HepG2 (cell line): ENCODE measurements at regions not wholly inside any gene's neighbourhood (a gene's known extent, or its start where the extent isn't known, plus 50 kb on each side); places are given as distances from the start of the nearest gene placed in this dataset.

Experiments used
- ATAC-seq: fragments of 200-7000 bp; cut with Tn5 transposase; 3 replicates; pipeline ENCODE4 v1.9.1; 2020; ENCODE audit warnings: mild to moderate bottlenecking, moderate library complexity
- BruUV-seq: library from RNA; stranded (reverse); fragments of 400-500 nt; replicated peaks from 2 replicates; lab custom pipeline; 2021; lab: Mats Ljungman, UMichigan
- CTCF ChIA-PET: fragments of 300-600 bp; formaldehyde crosslinking; extraction: SDS; loops from one replicate; lab custom pipeline; 2021; ENCODE audit warnings: low total read pairs, inconsistent platforms, low intra/inter-chr PET ratio; lab: Yijun Ruan, JAX
- POLR2A ChIA-PET: fragments of 350-600 bp; sonication (Branson Sonifier 250); formaldehyde crosslinking; loops from one replicate; lab custom pipeline; 2020; ENCODE audit warnings: antibody characterized with exemption, inconsistent platforms; lab: Yijun Ruan, JAX
- DNase-seq: peaks from one replicate; pipeline ENCODE4 v3.0.0-alpha.2; 2015; ENCODE audit warnings: low spot score
- FAIRE-seq: peaks from 3 replicates; lab custom pipeline; 2011; peaks lifted over from hg19 to GRCh38; lab: Jason Lieb, UNC
- H2AFZ ChIP-seq: one replicate; pipeline ENCODE4 v1.6.1; 2011; ENCODE audit warnings: low read length, inconsistent platforms
- H3K27ac ChIP-seq: fragments of 300-600 bp; 3 replicates; pipeline ENCODE4 v1.8.0; 2011; ENCODE audit warnings: mixed run types, mild to moderate bottlenecking, mixed read lengths, low read length, inconsistent platforms; ENCODE audit not compliant: insufficient read depth; ENCODE audit errors: extremely low read length
- H3K27me3 ChIP-seq, 2 experiments: fragments of 200-600 bp in 1 of 2; 2 replicates in 1 of 2; 3 replicates in 1 of 2; pipeline versions ENCODE4 v1.6.0 to v1.8.0; 2011; ENCODE audit warnings: low read length in 2 of 2, mild to moderate bottlenecking in 2 of 2, moderate library complexity in 2 of 2, inconsistent platforms in 1 of 2; ENCODE audit not compliant: insufficient read depth in 2 of 2, control insufficient read depth in 1 of 2
- H3K36me3 ChIP-seq, 2 experiments: fragments of 200-600 bp in 1 of 2; replicated peaks in 1 of 2; 2 replicates in 1 of 2; 3 replicates in 1 of 2; pipeline versions ENCODE4 v1.5.1 to v1.8.0; 2011; ENCODE audit warnings: low read length in 2 of 2, inconsistent platforms in 1 of 2; ENCODE audit not compliant: insufficient read depth in 2 of 2, control insufficient read depth in 1 of 2
- H3K4me1 ChIP-seq: 2 replicates; pipeline ENCODE4 v1.5.1; 2012; ENCODE audit warnings: low read length, inconsistent platforms; ENCODE audit not compliant: insufficient read depth
- H3K4me2 ChIP-seq: 2 replicates; pipeline ENCODE4 v1.6.0; 2011; ENCODE audit warnings: low read depth, low read length, inconsistent platforms
- H3K4me3 ChIP-seq, 3 experiments: fragments of 200-600 bp in 1 of 3; sonication (generic), shearing (Covaris generic) in 1 of 3; replicated peaks in 1 of 3; 2 replicates each; pipeline ENCODE4 v1.5.1; 2011 to 2016; ENCODE audit warnings: low read length in 3 of 3, inconsistent platforms in 2 of 3, low read depth in 2 of 3, mild to moderate bottlenecking in 2 of 3, control low read depth in 1 of 3, mixed read lengths in 1 of 3; ENCODE audit not compliant: insufficient read depth in 1 of 3
- H3K79me2 ChIP-seq: one replicate; pipeline ENCODE4 v1.6.1; 2011; ENCODE audit warnings: low read length, inconsistent platforms; ENCODE audit not compliant: insufficient read depth
- H3K9ac ChIP-seq: 2 replicates; pipeline ENCODE4 v1.6.0; 2011; ENCODE audit warnings: mild to moderate bottlenecking, low read depth, low read length, inconsistent platforms; ENCODE audit not compliant: insufficient read depth
- H3K9me3 ChIP-seq: 2 replicates; pipeline ENCODE4 v1.5.1; 2012; ENCODE audit warnings: mild to moderate bottlenecking, low read length
- H4K20me1 ChIP-seq: 2 replicates; pipeline ENCODE4 v1.6.0; 2011; ENCODE audit warnings: inconsistent platforms, mild to moderate bottlenecking, low read length, moderate library complexity; ENCODE audit not compliant: insufficient read depth
- CTCF ChIP-seq: sonication (generic); formaldehyde crosslinking; IDR thresholded peaks from 2 replicates; pipeline ENCODE4 v1.5.0; 2020; ENCODE audit warnings: mild to moderate bottlenecking, missing genetic modification reagents, moderate library complexity
- FIP1L1 ChIP-seq: fragments of 200-400 bp; formaldehyde crosslinking; IDR thresholded peaks from 2 replicates; pipeline ENCODE4 v1.6.1; 2018; ENCODE audit warnings: low read depth, mild to moderate bottlenecking, low read length, moderate library complexity, borderline replicate concordance; ENCODE audit not compliant: insufficient read depth
- FOSL2 ChIP-seq: sonication (generic); formaldehyde crosslinking; IDR thresholded peaks from 2 replicates; pipeline ENCODE4 v1.4.0; 2020; ENCODE audit warnings: missing genetic modification reagents
- IRX3 ChIP-seq: sonication (generic); formaldehyde crosslinking; IDR thresholded peaks from 2 replicates; pipeline ENCODE4 v1.8.1; 2023; ENCODE audit warnings: mild to moderate bottlenecking, low read depth, missing genetic modification reagents, borderline replicate concordance
- MIER3 ChIP-seq: IDR thresholded peaks from 2 replicates; pipeline ENCODE4 v1.6.1; 2016; ENCODE audit warnings: missing compliant biosample characterization, borderline replicate concordance
- MZF1 ChIP-seq: sonication (generic); formaldehyde crosslinking; IDR thresholded peaks from 2 replicates; pipeline ENCODE4 v1.8.1; 2023; ENCODE audit warnings: mild to moderate bottlenecking, missing genetic modification reagents, borderline replicate concordance
- NR0B2 ChIP-seq: sonication (generic); formaldehyde crosslinking; IDR thresholded peaks from 2 replicates; pipeline ENCODE4 v1.4.0; 2020; ENCODE audit warnings: mild to moderate bottlenecking, missing genetic modification reagents
- TGIF2 ChIP-seq: IDR thresholded peaks from 2 replicates; pipeline ENCODE4 v1.6.1; 2016; ENCODE audit warnings: control low read depth, missing compliant biosample characterization
- ZEB1 ChIP-seq: IDR thresholded peaks from 2 replicates; pipeline ENCODE4 v1.6.1; 2012; ENCODE audit warnings: mild to moderate bottlenecking, low read depth, inconsistent platforms; ENCODE audit not compliant: insufficient replicate concordance
- ZFX ChIP-seq: sonication (generic); formaldehyde crosslinking; IDR thresholded peaks from 2 replicates; pipeline ENCODE4 v1.4.0; 2020; ENCODE audit warnings: mild to moderate bottlenecking, low read depth, missing genetic modification reagents, moderate library complexity
- ZNF33B ChIP-seq: sonication (generic); formaldehyde crosslinking; IDR thresholded peaks from 2 replicates; pipeline ENCODE4 v1.5.1; 2020; ENCODE audit warnings: mild to moderate bottlenecking, missing genetic modification reagents
- ZNF550 ChIP-seq: sonication (generic); formaldehyde crosslinking; IDR thresholded peaks from 2 replicates; pipeline ENCODE4 v1.4.0; 2020; ENCODE audit warnings: mild to moderate bottlenecking, missing genetic modification reagents, borderline replicate concordance
- ZNF570 ChIP-seq: sonication (generic); formaldehyde crosslinking; IDR thresholded peaks from 2 replicates; pipeline ENCODE4 v1.4.0; 2020; ENCODE audit warnings: mild to moderate bottlenecking, missing genetic modification reagents, borderline replicate concordance
- ZNF775 ChIP-seq: sonication (generic); formaldehyde crosslinking; IDR thresholded peaks from 2 replicates; pipeline ENCODE4 v1.4.0; 2020; ENCODE audit warnings: missing genetic modification reagents, mild to moderate bottlenecking, moderate library complexity, borderline replicate concordance
- WGBS: methylation state at CpG from one replicate; pipeline ENCODE4 v1.1.6; 2017; ENCODE audit warnings: low lambda C conversion rate; 5-methylcytosine and 5-hydroxymethylcytosine counted together
- in situ Hi-C: cut with HindIII; loops from 2 replicates; pipeline ENCODE4 v1.10.0; 2017; ENCODE audit warnings: low pct_unique_long_range_greater_than_20kb; ENCODE audit not compliant: extremely low pct_ligation_motif_present
- intact Hi-C: fragments of 100-400 bp; cut with micrococcal nuclease; formaldehyde crosslinking; loops from one replicate; pipeline ENCODE4 v1.10.0; 2022; ENCODE audit not compliant: unreplicated experiment
- TF ChIP-seq, protein P1 (sequence below): sonication (generic); formaldehyde crosslinking; conservative IDR thresholded peaks from 2 replicates; pipeline ENCODE4 v1.4.0; 2020; ENCODE audit warnings: missing genetic modification reagents
- TF ChIP-seq, protein P2 (sequence below): sonication (generic); formaldehyde crosslinking; IDR thresholded peaks from 2 replicates; pipeline ENCODE4 v1.5.0; 2020; ENCODE audit warnings: mild to moderate bottlenecking, missing genetic modification reagents, borderline replicate concordance

DNA sequence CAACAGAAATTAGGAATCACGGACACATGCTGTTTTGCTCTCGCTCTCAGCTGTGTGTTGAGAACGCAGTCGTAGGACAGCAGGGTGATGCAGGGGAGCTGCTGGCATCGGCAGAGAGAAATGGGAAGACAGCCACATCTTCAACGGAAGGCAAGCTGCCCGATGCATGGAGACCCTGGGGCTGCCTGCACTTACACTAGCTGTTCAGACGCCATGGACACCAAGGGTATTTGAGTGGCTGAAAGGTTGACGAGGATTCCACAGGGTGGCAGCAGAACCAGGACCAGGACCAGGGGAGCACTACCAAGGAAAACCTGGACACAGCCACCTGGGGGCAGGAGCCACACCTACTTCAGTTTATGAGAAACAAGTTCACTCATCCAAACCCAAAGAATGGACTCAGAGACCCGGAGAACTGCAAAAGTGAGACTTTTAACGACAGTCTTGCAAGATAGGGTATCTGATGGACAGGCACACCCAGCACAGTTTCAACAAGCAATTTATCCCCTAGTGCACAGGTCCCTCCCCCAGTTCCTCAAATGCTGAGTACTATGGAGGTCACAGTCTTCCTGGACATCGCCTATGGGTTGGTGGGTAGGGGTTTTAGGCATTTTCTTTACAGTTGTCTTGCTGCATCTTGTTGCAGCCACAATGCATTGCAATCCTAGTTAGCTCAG lies 56.3 kb upstream of the ENTPD6 start:
- 32% methylated on average over 12 of the region's 12 CpGs for WGBS
- peaks cover 2 to 54% of the 10 kb centered on the region in 2 experiments; a peak in 4 of 5 replicates for H3K27me3 ChIP-seq
- no peaks in the 10 kb centered on the region for H3K79me2 ChIP-seq
- H3K9me3 ChIP-seq, result no peaks in the 10 kb centered on the region
- no peak overlapping the region for H3K4me3 ChIP-seq
- no TSS peak for BruUV-seq
- peak; percentile 98 for ATAC-seq
- H3K36me3 ChIP-seq, result no peaks in the 10 kb centered on the region
- no peak overlapping the region for H3K4me2 ChIP-seq
- H4K20me1 ChIP-seq, result no peaks in the 10 kb centered on the region
- peak; percentile 94 for FAIRE-seq
- H3K27ac ChIP-seq, result no peak overlapping the region
- ChIA-PET POLR2A (interaction anchor here (0.9 kb wide), 1 partner anchor 40 kb away, joined by 3 read pairs; no protein-coding TSS in a partner anchor), CTCF (interaction anchor here (1.4 to 5.7 kb wide), 3 partner anchors 39 to 146 kb away, joined by 4 to 117 read pairs (median 5); no protein-coding TSS in a partner anchor)
- no peak overlapping the region for H3K9ac ChIP-seq
- no peak overlapping the region for H2AFZ ChIP-seq
- DNase-seq, result peak; percentile 84
- no peaks in the 10 kb centered on the region for H3K4me1 ChIP-seq
- intact Hi-C loops, result loop anchor here (1.0 to 5.0 kb wide), 2 partner anchors 40 to 62 kb away; no protein-coding TSS in a partner anchor
- in situ Hi-C loops, result no loop called here
- TF ChIP-seq ZNF550 (CRISPR knock-in tag) (no peak), ZNF570 (CRISPR knock-in tag) (no peak), TGIF2 (CRISPR knock-in tag) (no peak), ZNF33B (CRISPR knock-in tag) (no peak), ZEB1 (peak; percentile 25), CTCF (CRISPR knock-in tag) (peak; percentile 89), MZF1 (CRISPR knock-in tag) (no peak), ZNF775 (CRISPR knock-in tag) (no peak), IRX3 (CRISPR knock-in tag) (no peak), MIER3 (CRISPR knock-in tag) (0 out of 2 replicates have a peak, but pooled peaks have one; percentile 36), FIP1L1 (0 out of 2 replicates have a peak, but pooled peaks have one; percentile 27), ZFX (CRISPR knock-in tag) (0 out of 2 replicates have a peak, but pooled peaks have one; percentile 18), FOSL2 (peak; percentile 60; the same call in 1 of the 2 replicates), NR0B2 (CRISPR knock-in tag) (peak; percentile 30; the same call in 1 of the 2 replicates)
- TF ChIP-seq, protein P1, sequence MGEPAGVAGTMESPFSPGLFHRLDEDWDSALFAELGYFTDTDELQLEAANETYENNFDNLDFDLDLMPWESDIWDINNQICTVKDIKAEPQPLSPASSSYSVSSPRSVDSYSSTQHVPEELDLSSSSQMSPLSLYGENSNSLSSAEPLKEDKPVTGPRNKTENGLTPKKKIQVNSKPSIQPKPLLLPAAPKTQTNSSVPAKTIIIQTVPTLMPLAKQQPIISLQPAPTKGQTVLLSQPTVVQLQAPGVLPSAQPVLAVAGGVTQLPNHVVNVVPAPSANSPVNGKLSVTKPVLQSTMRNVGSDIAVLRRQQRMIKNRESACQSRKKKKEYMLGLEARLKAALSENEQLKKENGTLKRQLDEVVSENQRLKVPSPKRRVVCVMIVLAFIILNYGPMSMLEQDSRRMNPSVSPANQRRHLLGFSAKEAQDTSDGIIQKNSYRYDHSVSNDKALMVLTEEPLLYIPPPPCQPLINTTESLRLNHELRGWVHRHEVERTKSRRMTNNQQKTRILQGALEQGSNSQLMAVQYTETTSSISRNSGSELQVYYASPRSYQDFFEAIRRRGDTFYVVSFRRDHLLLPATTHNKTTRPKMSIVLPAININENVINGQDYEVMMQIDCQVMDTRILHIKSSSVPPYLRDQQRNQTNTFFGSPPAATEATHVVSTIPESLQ, result no peak
- TF ChIP-seq, protein P2, sequence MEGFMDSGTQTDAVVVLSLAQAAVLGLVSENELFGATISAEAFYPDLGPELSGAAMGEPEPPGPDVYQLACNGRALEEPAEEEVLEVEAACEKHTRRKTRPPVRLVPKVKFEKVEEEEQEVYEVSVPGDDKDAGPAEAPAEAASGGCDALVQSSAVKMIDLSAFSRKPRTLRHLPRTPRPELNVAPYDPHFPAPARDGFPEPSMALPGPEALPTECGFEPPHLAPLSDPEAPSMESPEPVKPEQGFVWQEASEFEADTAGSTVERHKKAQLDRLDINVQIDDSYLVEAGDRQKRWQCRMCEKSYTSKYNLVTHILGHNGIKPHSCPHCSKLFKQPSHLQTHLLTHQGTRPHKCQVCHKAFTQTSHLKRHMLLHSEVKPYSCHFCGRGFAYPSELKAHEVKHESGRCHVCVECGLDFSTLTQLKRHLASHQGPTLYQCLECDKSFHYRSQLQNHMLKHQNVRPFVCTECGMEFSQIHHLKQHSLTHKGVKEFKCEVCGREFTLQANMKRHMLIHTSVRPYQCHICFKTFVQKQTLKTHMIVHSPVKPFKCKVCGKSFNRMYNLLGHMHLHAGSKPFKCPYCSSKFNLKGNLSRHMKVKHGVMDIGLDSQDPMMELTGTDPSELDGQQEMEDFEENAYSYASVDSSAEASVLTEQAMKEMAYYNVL (CRISPR knock-in tag), result 0 out of 2 replicates have a peak, but pooled peaks have one; percentile 19
